Neuronal stem cell (in vitro differentiated cells): ENCODE measurements at regions not wholly inside any gene's neighbourhood (a gene's known extent, or its start where the extent isn't known, plus 50 kb on each side); places are given as distances from the start of the nearest gene placed in this dataset.

Source experiments
- DNase-seq: peaks from one replicate; pipeline ENCODE4 v3.0.0-alpha.2; 2013; ENCODE audit warnings: low spot score
- H2AFZ ChIP-seq: one replicate; pipeline ENCODE4 v1.6.1; 2013; ENCODE audit warnings: mild to moderate bottlenecking, low read length, inconsistent platforms
- H2AK5ac ChIP-seq: 2 replicates; pipeline ENCODE4 v1.6.1; 2013; ENCODE audit warnings: low read depth, mild to moderate bottlenecking, inconsistent platforms, low read length, moderate library complexity, mixed read lengths
- H2BK120ac ChIP-seq: 2 replicates; pipeline ENCODE4 v1.6.1; 2013; ENCODE audit warnings: low read depth, mild to moderate bottlenecking, inconsistent platforms, low read length, moderate library complexity, mixed read lengths
- H2BK12ac ChIP-seq: one replicate; pipeline ENCODE4 v1.6.1; 2013; ENCODE audit warnings: low read length, inconsistent platforms
- H2BK15ac ChIP-seq: 2 replicates; pipeline ENCODE4 v1.6.1; 2013; ENCODE audit warnings: mild to moderate bottlenecking, low read length, inconsistent platforms, mixed read lengths
- H2BK5ac ChIP-seq: one replicate; pipeline ENCODE4 v1.6.1; 2013; ENCODE audit warnings: inconsistent platforms, mild to moderate bottlenecking, low read length, moderate library complexity
- H3K14ac ChIP-seq: one replicate; pipeline ENCODE4 v1.6.1; 2013; ENCODE audit warnings: low read length, inconsistent platforms
- H3K18ac ChIP-seq: 2 replicates; pipeline ENCODE4 v1.6.1; 2013; ENCODE audit warnings: low read length, inconsistent platforms
- H3K23ac ChIP-seq: 2 replicates; pipeline ENCODE4 v1.6.1; 2013; ENCODE audit warnings: low read depth, mild to moderate bottlenecking, mixed read lengths, low read length, inconsistent platforms; ENCODE audit not compliant: poor library complexity
- H3K27ac ChIP-seq: replicated peaks from 3 replicates; pipeline ENCODE4 v1.5.1; 2013; ENCODE audit warnings: low read length, inconsistent platforms
- H3K27me3 ChIP-seq, 3 experiments: 2 replicates each; pipeline ENCODE4 v1.6.1; 2013; ENCODE audit warnings: low read length in 3 of 3, mild to moderate bottlenecking in 2 of 3, inconsistent platforms in 1 of 3, low read depth in 1 of 3, mixed read lengths in 1 of 3, moderate library complexity in 1 of 3; ENCODE audit not compliant: control insufficient read depth in 3 of 3, insufficient read depth in 3 of 3
- H3K36me3 ChIP-seq, 2 donors: replicated peaks in 1 of 2; 2 replicates each; pipeline ENCODE4 v1.6.1; 2013; ENCODE audit warnings: low read length in 2 of 2; ENCODE audit not compliant: control insufficient read depth in 2 of 2, insufficient read depth in 2 of 2
- H3K4ac ChIP-seq: 2 replicates; pipeline ENCODE4 v1.6.1; 2013; ENCODE audit warnings: inconsistent platforms, mild to moderate bottlenecking, low read length, moderate library complexity
- H3K4me1 ChIP-seq, 2 donors: 1 replicate in 1 of 2; 2 replicates in 1 of 2; pipeline ENCODE4 v1.6.1; 2013; ENCODE audit warnings: low read length in 2 of 2, low read depth in 1 of 2; ENCODE audit not compliant: control insufficient read depth in 2 of 2, insufficient read depth in 1 of 2
- H3K4me2 ChIP-seq: one replicate; pipeline ENCODE4 v1.6.1; 2013; ENCODE audit warnings: mild to moderate bottlenecking, low read length, inconsistent platforms; ENCODE audit not compliant: insufficient read depth, poor library complexity, severe bottlenecking
- H3K4me3 ChIP-seq, 2 donors: 2 replicates each; pipeline ENCODE4 v1.5.1; 2013; ENCODE audit warnings: low read length in 2 of 2, mild to moderate bottlenecking in 2 of 2, inconsistent platforms in 1 of 2, moderate library complexity in 1 of 2
- H3K79me1 ChIP-seq: one replicate; pipeline ENCODE4 v1.6.1; 2013; ENCODE audit warnings: low read depth, mild to moderate bottlenecking, inconsistent platforms, low read length, moderate library complexity
- H3K9ac ChIP-seq: one replicate; pipeline ENCODE4 v1.6.1; 2013; ENCODE audit warnings: mild to moderate bottlenecking, low read depth, low read length, inconsistent platforms; ENCODE audit not compliant: poor library complexity
- H3K9me3 ChIP-seq, 2 donors: replicated peaks in 1 of 2; 2 replicates each; pipeline versions ENCODE3 to v1.6.1; 2013; ENCODE audit warnings: low read length in 2 of 2, mild to moderate bottlenecking in 2 of 2, inconsistent platforms in 1 of 2, low read depth in 1 of 2, mixed read lengths in 1 of 2, moderate library complexity in 1 of 2; ENCODE audit not compliant: control insufficient read depth in 2 of 2, insufficient read depth in 1 of 2
- H4K8ac ChIP-seq: one replicate; pipeline ENCODE4 v1.6.1; 2013; ENCODE audit warnings: low read depth, mild to moderate bottlenecking, inconsistent platforms, low read length, moderate library complexity
- H4K91ac ChIP-seq: one replicate; pipeline ENCODE4 v1.6.1; 2013; ENCODE audit warnings: low read length, low read depth, mild to moderate bottlenecking, inconsistent platforms; ENCODE audit not compliant: poor library complexity
- WGBS, 2 donors: extraction: QIAGEN DNeasy Blood & Tissue Kit; methylation state at CpG; one replicate each; pipeline ENCODE4 v1.1.7; 2013; ENCODE audit warnings: missing lambda C conversion rate in 2 of 2, mixed read lengths in 1 of 2; ENCODE audit not compliant: insufficient read length in 2 of 2, insufficient replicate concordance in 1 of 2; ENCODE audit errors: extremely low coverage in 2 of 2; 5-methylcytosine and 5-hydroxymethylcytosine counted together

GRCh38 chr20:12414446-12415274 is 497.0 kb downstream of the BTBD3 start:
- Histone ChIP-seq H2BK120ac (no peak overlapping the region), H3K4ac (no peak overlapping the region), H2BK5ac (no peak overlapping the region), H3K4me1 (peaks cover 0 to 2% of the 10 kb centered on the region in 2 donors), H3K36me3 (no peaks in the 10 kb centered on the region), H3K27ac (no peak overlapping the region), H3K14ac (no peak overlapping the region), H3K79me1 (no peaks in the 10 kb centered on the region), H4K91ac (no peak overlapping the region), H2AFZ (no peak overlapping the region), H3K4me2 (no peak overlapping the region), H2AK5ac (no peak overlapping the region), H3K4me3 (no peak overlapping the region), H3K9ac (no peak overlapping the region), H3K18ac (no peak overlapping the region), H4K8ac (no peak overlapping the region), H3K27me3 (no peaks in the 10 kb centered on the region), H3K23ac (no peak overlapping the region), H2BK12ac (no peak overlapping the region), H2BK15ac (no peak overlapping the region), H3K9me3 (no peaks in the 10 kb centered on the region)
- 100% methylated on average over 1 of the region's 10 CpGs; no CpG with 5 or more reads in 1 of the 2 donors for WGBS, 2 donors
- DNase-seq: no peak

- no peak overlapping the region for H3K23ac ChIP-seq
- H3K4ac ChIP-seq: no peak overlapping the region
- WGBS, 2 donors: no CpG with 5 or more reads among the region's 4 CpGs
- H3K79me1 ChIP-seq: no peaks in the 10 kb centered on the region
- peaks cover 0 to 2% of the 10 kb centered on the region in 2 donors for H3K4me1 ChIP-seq
- H4K8ac ChIP-seq: no peak overlapping the region
- H4K91ac ChIP-seq: no peak overlapping the region
- no peak overlapping the region for H3K4me2 ChIP-seq
- H2AK5ac ChIP-seq: no peak overlapping the region
- H3K14ac ChIP-seq: no peak overlapping the region
- DNase-seq: no peak
- H2BK120ac ChIP-seq: no peak overlapping the region
- H3K27me3 ChIP-seq: no peaks in the 10 kb centered on the region
- no peak overlapping the region for H3K27ac ChIP-seq
- no peaks in the 10 kb centered on the region for H3K9me3 ChIP-seq
- no peak overlapping the region for H2BK5ac ChIP-seq
- H2AFZ ChIP-seq: no peak overlapping the region
- no peak overlapping the region for H2BK12ac ChIP-seq
- no peak overlapping the region for H3K18ac ChIP-seq
- H3K9ac ChIP-seq: no peak overlapping the region
- H3K36me3 ChIP-seq: no peaks in the 10 kb centered on the region
- no peak overlapping the region for H2BK15ac ChIP-seq
- no peak overlapping the region for H3K4me3 ChIP-seq
Observed at GRCh38 chr20:12416281-12416680, 498.6 kb downstream of the BTBD3 start.

GRCh38 chr20:12433724-12434123 is 516.0 kb downstream of the BTBD3 start:
- H2BK5ac ChIP-seq: no peak overlapping the region
- no peak overlapping the region for H3K18ac ChIP-seq
- H4K8ac ChIP-seq: no peak overlapping the region
- no peak overlapping the region for H3K4ac ChIP-seq
- no peak overlapping the region for H3K27ac ChIP-seq
- no peak overlapping the region for H3K9ac ChIP-seq
- H3K23ac ChIP-seq: no peak overlapping the region
- H2BK15ac ChIP-seq: no peak overlapping the region
- no peaks in the 10 kb centered on the region for H3K36me3 ChIP-seq
- no peak overlapping the region for H2BK120ac ChIP-seq
- no peaks in the 10 kb centered on the region for H3K9me3 ChIP-seq
- no peak overlapping the region for H4K91ac ChIP-seq
- no peaks in the 10 kb centered on the region for H3K4me1 ChIP-seq
- no peak overlapping the region for H3K4me2 ChIP-seq
- no peak overlapping the region for H2AFZ ChIP-seq
- H2AK5ac ChIP-seq: no peak overlapping the region
- H3K4me3 ChIP-seq: no peak overlapping the region
- H3K14ac ChIP-seq: no peak overlapping the region
- DNase-seq: no peak
- H3K27me3 ChIP-seq: no peaks in the 10 kb centered on the region
- no CpG with 5 or more reads among the region's 2 CpGs for WGBS, 2 donors
- H2BK12ac ChIP-seq: no peak overlapping the region
- no peaks in the 10 kb centered on the region for H3K79me1 ChIP-seq

- H3K79me1 ChIP-seq: no peaks in the 10 kb centered on the region
- H4K8ac ChIP-seq: no peak overlapping the region
- H2BK15ac ChIP-seq: no peak overlapping the region
- no peak overlapping the region for H2BK120ac ChIP-seq
- H3K36me3 ChIP-seq: no peaks in the 10 kb centered on the region
- H3K4me1 ChIP-seq: no peaks in the 10 kb centered on the region
- no peak overlapping the region for H3K27ac ChIP-seq
- no peak overlapping the region for H2AFZ ChIP-seq
- H3K4me2 ChIP-seq: no peak overlapping the region
- H3K9me3 ChIP-seq: no peaks in the 10 kb centered on the region
- no peak overlapping the region for H3K9ac ChIP-seq
- H3K27me3 ChIP-seq: no peaks in the 10 kb centered on the region
- no peak for DNase-seq
- WGBS, 2 donors: no CpG with 5 or more reads among the region's 3 CpGs
- H3K18ac ChIP-seq: no peak overlapping the region
- no peak overlapping the region for H2BK12ac ChIP-seq
- no peak overlapping the region for H2AK5ac ChIP-seq
- H4K91ac ChIP-seq: no peak overlapping the region
- no peak overlapping the region for H3K4me3 ChIP-seq
- H3K4ac ChIP-seq: no peak overlapping the region
- H3K14ac ChIP-seq: no peak overlapping the region
- H2BK5ac ChIP-seq: no peak overlapping the region
- no peak overlapping the region for H3K23ac ChIP-seq
Observed at GRCh38 chr20:12434672-12435071, 517.0 kb downstream of the BTBD3 start.
